GM21529 (cell line): ENCODE measurements at regions not wholly inside any gene's neighbourhood (a gene's known extent, or its start where the extent isn't known, plus 50 kb on each side); places are given as distances from the start of the nearest gene placed in this dataset.

Experiments used
- ATAC-seq: cut with Tn5 transposase; IDR thresholded peaks from one replicate; pipeline ENCODE4 v1.9.1; 2021; ENCODE audit not compliant: unreplicated experiment

GRCh38 chr2:103462101-103462500 is 700.3 kb downstream of the TMEM182 start:
- no peak for ATAC-seq

- ATAC-seq, result no peak
Observed at GRCh38 chr2:103462712-103463111, 700.9 kb downstream of the TMEM182 start.

DNA sequence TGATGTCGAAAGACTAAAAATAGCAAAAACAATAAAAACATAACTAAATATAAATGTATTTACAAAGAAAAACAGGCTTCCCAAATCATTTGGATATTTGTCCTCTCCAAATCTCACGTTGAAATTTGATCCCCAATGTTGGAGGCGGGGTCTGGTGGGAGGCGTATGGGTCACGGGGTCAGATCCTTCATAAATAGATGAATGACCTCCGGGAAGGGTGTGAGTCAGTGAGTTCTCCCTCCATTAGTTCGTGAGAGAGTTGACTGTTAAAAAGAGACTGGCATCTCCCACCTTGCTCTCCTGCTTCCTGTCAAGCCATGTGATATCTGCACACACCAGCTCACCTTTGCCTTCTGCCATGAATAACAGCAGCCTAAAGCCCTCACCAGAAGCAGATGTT is 703.0 kb downstream of the TMEM182 start:
- no peak for ATAC-seq

- ATAC-seq, result no peak
Observed at GRCh38 chr2:103469800-103470199, 708.0 kb downstream of the TMEM182 start.

GRCh38 chr2:103484906-103485305 is 723.1 kb downstream of the TMEM182 start:
- ATAC-seq, result no peak

- no peak for ATAC-seq
Observed at GRCh38 chr2:103496850-103497249, 735.0 kb downstream of the TMEM182 start.

DNA sequence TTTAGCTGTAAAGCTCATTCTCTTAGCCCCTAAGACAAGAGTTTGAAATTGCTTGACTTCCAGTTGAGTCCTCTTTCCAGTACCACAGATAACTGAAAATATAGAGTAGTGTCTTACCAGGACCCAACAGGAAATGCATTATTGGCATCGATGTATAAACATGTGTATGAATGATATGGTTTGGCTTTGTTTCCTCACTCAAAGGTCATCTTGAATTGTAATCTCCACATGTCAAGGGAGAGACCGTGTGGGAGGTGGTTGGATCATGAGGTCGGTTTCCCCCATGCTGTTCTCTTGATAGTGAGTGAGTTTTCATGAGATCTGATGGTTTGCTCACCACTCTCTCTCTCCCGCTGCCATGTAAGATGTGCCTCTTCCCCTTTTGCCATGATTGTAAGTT is 745.0 kb downstream of the TMEM182 start:
- ATAC-seq, result no peak

DNA sequence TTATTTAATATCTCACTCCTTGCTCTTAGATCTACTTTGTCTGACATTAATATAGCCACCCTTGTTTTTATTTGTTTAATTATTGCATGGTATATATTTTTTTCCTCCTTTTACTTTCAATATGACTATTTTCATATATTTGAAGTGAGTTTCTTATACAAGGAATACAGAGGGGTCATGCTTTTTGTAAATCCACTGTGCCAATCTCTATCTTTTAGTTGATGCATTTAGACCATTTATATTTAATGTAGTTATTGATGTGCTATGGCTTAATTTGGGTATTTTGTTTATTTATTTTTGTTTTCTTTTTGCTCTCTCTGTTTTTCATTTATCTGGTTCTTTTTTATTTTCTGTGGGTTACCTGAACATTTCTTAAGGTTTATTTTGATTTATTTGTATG is 750.6 kb downstream of the TMEM182 start:
- no peak for ATAC-seq

DNA sequence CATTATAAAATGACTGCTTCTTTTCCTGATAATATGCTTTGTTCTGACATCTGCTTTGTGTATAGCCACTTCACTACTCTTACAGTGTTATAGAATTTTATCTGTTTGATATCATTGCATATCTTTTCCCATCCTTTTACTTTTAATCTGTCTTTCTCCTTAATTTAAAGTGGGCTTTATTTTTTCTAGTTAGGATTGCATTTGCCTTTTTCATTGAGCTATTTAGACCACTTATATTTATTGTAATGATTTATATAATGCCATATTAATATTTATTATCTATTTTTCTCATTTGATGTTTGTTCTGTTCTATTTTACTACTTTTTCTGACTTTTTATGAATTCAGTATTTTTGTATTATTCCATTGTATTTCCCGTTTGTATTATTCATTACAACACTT is 758.7 kb downstream of the TMEM182 start:
- ATAC-seq, result no peak

GRCh38 chr2:103525756-103526155 is 763.9 kb downstream of the TMEM182 start:
- ATAC-seq, result no peak

DNA sequence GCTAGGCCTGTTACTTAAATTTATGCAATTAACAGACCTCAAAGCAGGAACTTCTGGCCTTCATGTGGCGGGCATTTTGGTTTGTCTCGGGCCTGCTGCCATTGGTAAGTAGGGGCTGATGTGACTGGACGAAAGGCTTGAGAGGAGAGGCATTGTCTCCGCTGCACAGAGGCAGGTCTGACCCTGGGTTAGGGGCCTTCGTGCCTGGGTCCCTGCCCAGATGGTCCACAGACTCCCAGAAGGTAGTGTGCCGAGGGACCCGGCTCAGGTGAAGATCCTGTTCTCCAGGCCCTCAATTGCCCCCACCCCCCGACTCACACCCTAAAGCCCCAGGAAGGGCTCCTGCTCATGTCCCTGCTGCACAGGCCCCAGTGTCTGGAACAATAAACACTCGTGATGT is 764.9 kb downstream of the TMEM182 start:
- no peak for ATAC-seq

DNA sequence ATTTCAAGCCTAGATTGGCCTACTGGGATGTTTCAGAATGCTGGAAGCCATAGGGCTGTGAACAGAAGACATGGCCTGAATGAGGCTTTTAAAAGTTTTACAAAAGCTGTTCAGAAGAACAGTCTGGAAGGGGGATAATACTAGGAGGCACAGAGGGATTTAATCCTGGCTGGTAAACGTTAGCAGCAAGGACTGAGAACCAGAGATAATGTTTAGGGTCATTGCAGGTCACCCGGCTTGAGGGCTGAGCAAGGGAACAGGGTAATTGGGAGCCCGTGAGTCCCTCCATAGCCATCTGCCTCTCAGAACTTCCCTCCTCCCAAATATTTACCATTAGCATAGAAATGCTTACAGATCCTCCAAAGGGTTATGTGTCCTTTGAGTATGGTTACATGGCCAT is 765.4 kb downstream of the TMEM182 start:
- ATAC-seq, result no peak

DNA sequence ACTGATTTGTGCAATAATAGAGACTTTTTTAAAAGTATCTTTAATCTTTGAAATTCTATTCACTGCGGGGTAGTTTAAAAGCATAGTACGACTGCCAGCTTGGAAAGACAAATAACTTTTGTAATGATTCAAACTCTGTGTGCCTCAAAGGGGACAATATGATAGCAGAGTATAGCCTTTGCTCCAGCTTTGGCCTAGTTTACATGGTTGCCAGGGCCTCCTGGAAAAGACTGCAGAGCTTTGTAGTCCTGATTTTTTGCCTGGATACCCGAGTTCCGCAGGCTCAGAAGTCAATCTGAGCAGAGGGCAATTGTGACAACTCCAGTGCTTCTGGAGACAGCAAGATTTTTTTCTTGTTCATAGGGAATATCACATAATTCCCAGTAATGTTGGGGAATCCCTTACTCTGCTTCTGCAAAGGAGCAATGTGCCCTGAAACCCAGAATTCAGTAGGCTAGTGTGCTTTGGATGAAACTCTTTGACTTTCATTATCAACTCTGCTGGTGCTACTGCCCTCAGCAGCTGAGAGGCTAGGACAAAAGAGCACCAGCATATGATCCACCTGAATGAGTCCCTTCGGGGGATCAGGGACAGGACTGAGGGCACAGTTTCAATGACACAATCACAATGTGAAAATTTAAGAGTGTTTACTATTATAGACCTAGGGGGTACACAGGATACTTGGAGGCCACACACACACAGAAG is 768.1 kb downstream of the TMEM182 start:
- ATAC-seq, result no peak

DNA sequence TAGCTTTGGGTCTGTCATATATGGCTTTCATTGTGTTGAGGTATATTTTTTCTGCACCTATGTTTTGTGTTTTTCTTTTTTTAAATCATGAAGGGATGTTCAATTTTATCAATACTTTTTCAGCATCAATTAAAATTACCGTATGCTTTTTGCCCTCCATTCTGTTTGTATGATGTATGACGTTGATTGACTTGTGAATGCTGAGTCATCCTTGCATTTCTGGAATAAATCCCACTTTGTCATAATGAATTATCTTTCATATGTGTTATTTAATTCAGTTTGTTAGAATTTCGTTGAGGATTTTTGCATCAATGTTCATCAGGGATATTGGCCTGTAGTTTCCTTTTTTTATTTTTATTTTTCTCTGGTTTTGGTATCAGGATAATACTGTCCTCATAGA is 790.9 kb downstream of the TMEM182 start:
- ATAC-seq, result no peak

GRCh38 chr2:103594823-103595222 is 833.0 kb downstream of the TMEM182 start:
- no peak for ATAC-seq

DNA sequence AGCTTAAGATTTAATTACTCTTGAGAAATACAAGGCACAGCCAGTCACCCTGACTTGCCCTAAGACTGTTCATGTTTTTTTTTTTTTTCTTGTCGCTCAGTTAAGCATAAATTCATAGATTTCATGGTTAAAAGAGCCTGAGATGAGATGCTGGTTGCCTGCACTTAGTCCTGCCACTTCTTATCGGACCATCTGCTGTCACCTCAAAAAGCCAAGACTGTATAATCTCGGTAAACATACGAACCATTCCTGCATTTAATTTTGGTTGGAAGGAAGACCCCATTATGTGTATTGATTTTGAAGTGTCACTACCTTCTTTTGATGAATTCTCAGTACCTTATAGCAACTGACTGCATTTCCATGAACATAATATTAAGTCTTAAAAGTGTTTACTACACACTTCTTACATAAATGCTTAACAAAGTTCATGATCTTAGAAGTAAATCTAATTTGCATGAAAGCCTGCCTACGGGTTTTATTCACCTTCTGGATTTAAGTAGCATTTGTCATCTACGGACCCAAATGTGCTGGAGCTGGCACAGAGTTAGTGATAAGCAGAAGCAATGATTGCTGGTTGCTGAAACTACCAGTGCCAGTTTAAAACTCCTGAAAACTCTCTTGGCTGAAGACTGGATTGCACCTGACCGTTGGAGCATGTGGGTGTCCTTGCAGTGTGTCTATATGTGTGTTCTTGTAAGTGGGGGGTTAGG is 843.4 kb downstream of the TMEM182 start:
- ATAC-seq, result no peak

DNA sequence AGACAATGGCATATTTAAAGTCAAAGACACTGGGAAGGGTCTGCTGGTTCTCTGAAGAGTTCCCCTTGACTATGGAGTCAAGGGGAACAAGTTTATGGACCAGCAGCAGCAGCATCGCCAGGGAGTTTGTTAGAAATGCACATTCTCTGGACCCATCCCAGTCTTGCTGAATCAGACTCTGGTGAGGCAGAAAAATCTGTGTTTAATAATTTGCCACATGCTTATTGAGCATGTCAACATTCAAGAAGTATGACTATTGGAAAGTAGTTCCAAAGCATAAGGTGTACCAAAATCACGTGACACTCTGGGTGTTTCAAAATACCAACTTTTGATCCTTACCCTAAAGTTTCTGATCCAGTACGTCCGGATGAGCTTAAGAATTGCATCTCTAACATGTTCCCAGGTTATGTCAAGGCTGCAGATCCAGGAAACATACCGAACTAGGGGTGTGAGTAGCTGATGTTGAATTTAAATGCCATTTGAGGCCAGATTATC is 853.8 kb downstream of the TMEM182 start:
- ATAC-seq, result no peak

GRCh38 chr2:103616891-103617290 is 855.1 kb downstream of the TMEM182 start:
- no peak for ATAC-seq

- ATAC-seq, result no peak
Observed at GRCh38 chr2:103618112-103618511, 856.3 kb downstream of the TMEM182 start.

GRCh38 chr2:103627301-103627700 is 865.5 kb downstream of the TMEM182 start:
- ATAC-seq, result no peak

GRCh38 chr2:103638978-103639377 is 877.1 kb downstream of the TMEM182 start:
- no peak for ATAC-seq

- ATAC-seq, result no peak
Observed at GRCh38 chr2:103656558-103656957, 894.7 kb downstream of the TMEM182 start.

DNA sequence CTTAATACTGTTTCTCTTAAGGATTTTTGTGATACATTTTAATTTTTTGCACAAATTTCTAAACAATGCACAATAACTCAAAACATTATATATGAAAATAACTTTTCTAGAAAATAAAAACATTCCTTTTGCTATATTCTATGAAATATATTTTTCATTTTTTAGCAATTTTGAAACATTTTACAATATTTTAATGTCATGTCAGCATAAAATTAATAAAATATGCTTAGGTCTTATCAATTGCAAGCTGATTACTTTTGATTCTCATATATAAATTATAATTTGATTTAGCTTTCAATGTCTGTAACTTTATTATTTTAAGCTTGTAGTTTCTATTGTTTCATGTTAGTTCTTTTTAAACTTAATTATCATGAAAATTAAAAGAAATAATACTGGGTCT is 898.7 kb downstream of the TMEM182 start:
- no peak for ATAC-seq
